ENCODE measurements at regions not wholly inside any gene's neighbourhood (a gene's known extent, or its start where the extent isn't known, plus 50 kb on each side); places are given as distances from the start of the nearest gene placed in this dataset.

DNA sequence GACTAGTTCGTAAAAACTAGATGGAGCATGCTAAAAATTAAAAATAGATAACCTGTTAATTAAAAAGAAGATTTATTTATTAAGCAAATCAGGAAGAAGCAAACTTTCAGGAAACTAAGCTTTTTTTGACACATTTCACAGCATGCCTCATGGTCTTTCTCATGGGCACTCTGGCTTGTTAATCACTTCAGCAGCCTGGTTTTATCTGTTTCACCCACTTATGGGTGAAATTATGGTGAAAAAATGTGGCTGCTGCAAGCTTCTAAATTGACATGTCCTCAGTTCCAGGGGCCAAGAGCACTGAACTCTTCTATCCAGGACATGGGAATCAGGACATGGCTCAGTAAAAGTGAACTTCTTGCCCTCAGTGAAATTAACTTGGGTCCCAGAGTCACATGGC, 468.6 kb upstream of the SYT1 start:
- Mint-ChIP-seq H3K27ac (no peak overlapping the region), H3K4me3 (no peak overlapping the region), H3K36me3 (no peaks in the 10 kb centered on the region), H3K4me1 (peaks cover 3% of the 10 kb centered on the region), H3K9me3 (no peaks in the 10 kb centered on the region), H3K27me3 (ENCODE audit: low read depth) (no peaks in the 10 kb centered on the region)
- DNase-seq (ENCODE audit: low spot score in 2 of 2, unreplicated experiment in 2 of 2): no peak
- TF ChIP-seq CTCF (IDR thresholded peaks at IDR 0.05; ENCODE audit: unreplicated experiment): no peak

DNA sequence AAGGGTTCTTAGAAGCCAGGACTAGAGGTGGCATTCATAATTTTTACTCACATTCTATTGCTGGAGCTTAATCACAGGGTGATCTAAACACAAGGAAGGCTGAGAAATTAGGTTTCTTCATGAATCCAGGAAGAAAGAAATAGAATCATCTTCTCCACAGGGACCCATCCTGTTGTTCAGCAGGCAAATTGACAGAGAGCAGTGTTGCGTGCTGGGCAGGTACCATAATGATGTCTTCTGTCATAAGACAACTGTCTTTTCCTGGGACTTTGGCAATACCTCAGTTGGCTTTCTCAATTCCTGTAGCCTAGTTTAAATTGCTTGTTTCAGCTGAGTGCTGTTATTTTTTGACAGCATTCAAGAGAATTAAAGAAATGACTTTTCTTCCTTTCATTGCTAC, 468.0 kb upstream of the SYT1 start:
- H3K9me3 Mint-ChIP-seq: no peaks in the 10 kb centered on the region
- H3K4me1 Mint-ChIP-seq: peaks cover 3% of the 10 kb centered on the region
- no peaks in the 10 kb centered on the region for H3K36me3 Mint-ChIP-seq
- no peak for TF ChIP-seq CTCF (IDR thresholded peaks at IDR 0.05; ENCODE audit: unreplicated experiment)
- no peak overlapping the region for H3K27ac Mint-ChIP-seq
- no peak overlapping the region for H3K4me3 Mint-ChIP-seq
- DNase-seq (ENCODE audit: low spot score in 2 of 2, unreplicated experiment in 2 of 2): no peak
- H3K27me3 Mint-ChIP-seq (ENCODE audit: low read depth): no peaks in the 10 kb centered on the region

DNA sequence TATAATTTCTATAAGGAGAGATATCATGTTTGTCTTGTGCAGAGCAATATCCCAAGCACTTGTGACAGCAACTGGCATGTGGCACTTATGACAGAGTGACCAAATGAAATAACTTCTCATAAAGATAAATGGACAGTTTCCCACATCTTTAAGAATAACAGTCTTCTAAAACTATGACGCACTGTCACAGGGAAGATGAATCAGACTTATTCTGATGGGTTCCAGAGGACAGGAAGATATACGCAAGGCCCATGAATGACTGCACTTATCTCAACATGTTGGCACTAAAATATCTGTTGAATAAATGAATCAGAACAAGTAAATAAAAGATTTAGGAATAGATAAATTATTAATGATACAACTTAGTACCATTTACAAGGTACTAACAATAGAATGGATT, 465.8 kb upstream of the SYT1 start:
- DNase-seq (ENCODE audit: low spot score in 2 of 2, unreplicated experiment in 2 of 2): no peak
- H3K4me1 Mint-ChIP-seq: peaks cover 3% of the 10 kb centered on the region
- no peak for TF ChIP-seq CTCF (IDR thresholded peaks at IDR 0.05; ENCODE audit: unreplicated experiment)
- no peak overlapping the region for H3K4me3 Mint-ChIP-seq
- H3K27ac Mint-ChIP-seq: no peak overlapping the region
- no peaks in the 10 kb centered on the region for H3K36me3 Mint-ChIP-seq
- no peaks in the 10 kb centered on the region for H3K27me3 Mint-ChIP-seq (ENCODE audit: low read depth)
- no peaks in the 10 kb centered on the region for H3K9me3 Mint-ChIP-seq

GRCh38 chr12:78402366-78403134, 462.0 kb upstream of the SYT1 start:
- H3K4me3 Mint-ChIP-seq: no peak overlapping the region
- no peak for TF ChIP-seq CTCF (IDR thresholded peaks at IDR 0.05; ENCODE audit: unreplicated experiment)
- H3K27me3 Mint-ChIP-seq (ENCODE audit: low read depth): no peaks in the 10 kb centered on the region
- DNase-seq (ENCODE audit: low spot score in 2 of 2, unreplicated experiment in 2 of 2): no peak
- no peaks in the 10 kb centered on the region for H3K36me3 Mint-ChIP-seq
- no peaks in the 10 kb centered on the region for H3K9me3 Mint-ChIP-seq
- no peaks in the 10 kb centered on the region for H3K4me1 Mint-ChIP-seq
- H3K27ac Mint-ChIP-seq: no peak overlapping the region

DNA sequence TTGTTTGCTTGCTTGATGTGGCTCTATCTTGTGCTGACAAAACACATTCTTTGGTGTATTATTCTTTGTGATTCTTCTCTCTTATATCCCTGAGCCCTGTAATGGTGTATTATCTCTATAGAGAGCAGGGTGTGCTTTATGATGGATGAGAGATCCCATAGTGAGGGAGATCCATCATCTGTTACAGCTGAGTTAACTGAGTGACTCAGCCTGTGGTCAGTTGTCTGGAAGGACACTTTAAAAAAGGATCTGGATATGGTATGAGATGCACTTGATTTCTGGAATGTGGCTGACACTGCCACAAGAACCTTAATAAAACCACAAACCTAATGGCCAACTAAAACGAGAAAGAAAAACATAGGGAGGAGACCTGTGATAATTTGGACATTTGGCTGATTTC, 461.4 kb upstream of the SYT1 start:
- DNase-seq (ENCODE audit: low spot score in 2 of 2, unreplicated experiment in 2 of 2): no peak
- no peak overlapping the region for H3K4me3 Mint-ChIP-seq
- H3K36me3 Mint-ChIP-seq: no peaks in the 10 kb centered on the region
- no peaks in the 10 kb centered on the region for H3K27me3 Mint-ChIP-seq (ENCODE audit: low read depth)
- no peak overlapping the region for H3K27ac Mint-ChIP-seq
- H3K4me1 Mint-ChIP-seq: no peaks in the 10 kb centered on the region
- no peaks in the 10 kb centered on the region for H3K9me3 Mint-ChIP-seq
- TF ChIP-seq CTCF (IDR thresholded peaks at IDR 0.05; ENCODE audit: unreplicated experiment): no peak
